Naive thymus-derived CD8-positive, alpha-beta T cell (primary cell): ENCODE measurements at regions not wholly inside any gene's neighbourhood (a gene's known extent, or its start where the extent isn't known, plus 50 kb on each side); places are given as distances from the start of the nearest gene placed in this dataset.

ENCODE experiments used
- ATAC-seq, 2 donors: fragments of 150-1000 bp; cut with Tn5 transposase in 1 of 2; sonication (Bioruptor Pico), chemical (Tn5 transposase) in 1 of 2; 1 replicate in 1 of 2; 2 replicates in 1 of 2; pipeline ENCODE4 v1.10.0; 2021; ENCODE audit warnings: mild to moderate bottlenecking in 2 of 2, moderate library complexity in 2 of 2
- POLR2A ChIA-PET: fragments of 350-600 bp; sonication (Branson Sonifier 250); formaldehyde crosslinking; loops from one replicate; lab custom pipeline; 2021; ENCODE audit warnings: antibody characterized with exemption; lab: Charles Lee
- DNase-seq, 10 donors: peaks; one replicate each; pipeline versions ENCODE4 v3.0.0 to v3.0.0-alpha.2; 2020 to 2022
- H3K27ac Mint-ChIP-seq, 10 donors: one replicate each; pipeline ENCODE4 v1.8.0; 2020 to 2022; ENCODE audit warnings: mild to moderate bottlenecking in 10 of 10, mixed read lengths in 10 of 10, moderate library complexity in 4 of 10, inconsistent platforms in 1 of 10
- H3K27me3 Mint-ChIP-seq, 5 donors: one replicate each; pipeline ENCODE4 v1.8.0; 2021 to 2022; ENCODE audit warnings: mixed read lengths in 5 of 5
- H3K36me3 Mint-ChIP-seq, 3 donors: one replicate each; pipeline ENCODE4 v1.8.0; 2020 to 2022; ENCODE audit warnings: mixed read lengths in 3 of 3, mild to moderate bottlenecking in 2 of 3, inconsistent platforms in 1 of 3
- H3K4me1 Mint-ChIP-seq, 4 donors: one replicate each; pipeline ENCODE4 v1.8.0; 2021 to 2022; ENCODE audit warnings: mixed read lengths in 4 of 4
- H3K4me3 Mint-ChIP-seq, 10 donors: one replicate each; pipeline ENCODE4 v1.8.0; 2020 to 2022; ENCODE audit warnings: mild to moderate bottlenecking in 10 of 10, mixed read lengths in 10 of 10, moderate library complexity in 6 of 10, inconsistent platforms in 1 of 10
- H3K9me3 Mint-ChIP-seq, 9 donors: one replicate each; pipeline ENCODE4 v1.8.0; 2020 to 2022; ENCODE audit warnings: mixed read lengths in 9 of 9, mild to moderate bottlenecking in 3 of 9, inconsistent platforms in 1 of 9, moderate library complexity in 1 of 9

DNA sequence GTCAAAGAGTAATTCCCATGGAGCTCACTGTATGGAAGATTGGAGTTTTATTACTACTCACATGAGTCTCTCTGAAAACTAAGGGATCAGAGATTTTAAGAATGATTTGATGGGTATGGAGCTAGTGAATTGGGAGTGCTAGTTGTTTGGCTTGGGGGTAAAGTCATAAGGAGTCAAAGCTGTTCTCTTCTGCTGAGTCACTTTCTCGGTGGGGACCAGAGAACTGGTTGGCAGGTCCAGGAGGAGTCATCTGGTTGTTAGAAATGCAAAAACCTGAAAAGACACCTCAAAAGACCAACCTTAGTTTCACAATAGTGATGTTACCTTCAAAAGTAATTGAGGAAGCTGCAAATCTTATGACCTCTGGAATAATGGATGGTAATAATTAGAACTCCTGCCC lies 355.4 kb downstream of the RPS4Y2 start:
- no peaks in the 10 kb centered on the region for H3K27me3 Mint-ChIP-seq
- peaks cover 0 to 7% (median 0%) of the 10 kb centered on the region in 3 donors for H3K36me3 Mint-ChIP-seq
- H3K27ac Mint-ChIP-seq = no peak overlapping the region
- DNase-seq (no peak), ATAC-seq (no peak)
- POLR2A ChIA-PET = no interaction called here
- H3K4me1 Mint-ChIP-seq = peaks cover 0 to 17% (median 7%) of the 10 kb centered on the region in 4 donors
- H3K9me3 Mint-ChIP-seq = peaks cover 0 to 10% (median 1%) of the 10 kb centered on the region in 9 donors
- H3K4me3 Mint-ChIP-seq = no peak overlapping the region

DNA sequence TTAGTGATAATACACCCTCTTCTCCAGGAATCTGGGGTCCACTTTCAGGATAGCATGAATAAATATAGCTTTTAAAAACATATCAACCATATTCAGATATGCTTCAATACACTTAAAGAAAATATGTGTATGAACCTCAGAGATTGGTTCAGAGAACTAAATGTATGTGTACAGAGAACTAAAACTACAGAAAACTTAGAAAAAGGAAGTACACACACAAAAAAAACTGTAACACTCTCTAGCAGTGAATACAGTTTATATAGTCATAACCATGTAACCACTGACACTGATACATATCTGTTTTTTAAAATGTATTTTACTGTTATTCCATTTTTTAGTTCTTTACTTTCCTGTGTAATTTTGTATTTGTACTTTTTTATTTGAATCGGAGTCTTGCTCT lies 365.2 kb downstream of the RPS4Y2 start:
- Mint-ChIP-seq H3K9me3 (no peaks in the 10 kb centered on the region), H3K4me3 (no peak overlapping the region), H3K27ac (no peak overlapping the region), H3K4me1 (peaks cover 0 to 15% (median 0%) of the 10 kb centered on the region in 4 donors), H3K27me3 (no peaks in the 10 kb centered on the region), H3K36me3 (no peaks in the 10 kb centered on the region)
- ATAC-seq = no peak
- DNase-seq = no peak
- POLR2A ChIA-PET = no interaction called here

DNA sequence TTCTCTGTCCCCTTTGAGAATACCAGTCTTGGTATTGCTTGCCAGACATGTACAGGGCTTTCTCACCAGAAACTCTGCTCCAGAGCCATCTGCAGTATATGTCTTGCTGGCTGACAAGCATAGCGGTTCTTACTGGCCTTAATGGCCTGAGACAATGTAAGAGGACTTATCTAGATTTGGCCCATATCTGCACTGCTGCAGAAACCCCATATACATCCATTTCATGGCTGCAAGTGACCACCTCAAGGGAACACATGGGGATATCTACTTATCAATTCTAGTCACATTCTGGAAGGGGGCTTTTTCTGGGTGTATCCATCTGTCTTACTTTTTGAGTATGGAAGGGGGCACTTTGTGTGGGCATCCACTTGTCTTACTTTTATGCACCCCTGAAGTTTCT lies 375.5 kb upstream of the RBMY1B start:
- no peaks in the 10 kb centered on the region for H3K36me3 Mint-ChIP-seq
- no peaks in the 10 kb centered on the region for H3K27me3 Mint-ChIP-seq
- DNase-seq (no peak), ATAC-seq (no peak)
- H3K4me3 Mint-ChIP-seq = no peak overlapping the region
- POLR2A ChIA-PET = no interaction called here
- H3K4me1 Mint-ChIP-seq = peaks cover 0 to 25% (median 5%) of the 10 kb centered on the region in 4 donors
- no peak overlapping the region for H3K27ac Mint-ChIP-seq
- no peaks in the 10 kb centered on the region for H3K9me3 Mint-ChIP-seq

DNA sequence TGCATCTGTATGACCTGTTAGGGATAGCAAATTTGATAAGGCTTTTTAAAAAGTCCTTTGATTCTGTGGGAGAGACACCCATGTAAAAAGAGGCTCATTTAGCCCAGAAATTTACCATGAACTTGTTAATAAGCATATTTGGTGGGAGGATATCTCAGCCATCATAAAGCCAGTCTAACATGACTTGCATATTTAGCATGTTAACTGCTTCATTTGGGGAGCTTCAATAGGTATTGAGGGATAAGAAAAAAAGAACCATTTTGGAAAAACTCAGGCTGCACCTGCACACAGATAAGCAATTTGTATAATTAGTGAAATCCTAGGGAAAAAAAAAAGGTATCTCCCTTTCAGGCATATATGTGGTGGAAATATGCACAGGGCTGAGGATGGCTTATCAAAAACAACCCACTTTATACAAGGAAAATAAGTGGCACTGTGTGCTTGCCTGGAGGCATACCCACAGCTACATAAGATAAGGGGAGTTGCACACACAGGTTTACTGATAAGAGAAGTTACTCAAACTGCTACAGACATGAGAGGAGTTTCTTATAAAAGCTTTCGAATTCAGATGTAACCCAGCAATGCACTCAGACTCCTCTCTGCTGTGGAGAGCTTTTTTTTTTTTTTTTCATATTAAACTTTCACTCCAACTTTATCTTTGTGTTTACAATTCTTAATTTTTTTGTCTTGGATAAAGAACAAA lies 372.9 kb upstream of the RBMY1B start:
- no peaks in the 10 kb centered on the region for H3K9me3 Mint-ChIP-seq
- peak overlapping the region in 2 of 10 donors; percentile 4 to 69 for H3K4me3 Mint-ChIP-seq
- peak overlapping the region in 2 of 10 donors; percentile 38 to 43 for H3K27ac Mint-ChIP-seq
- no peaks in the 10 kb centered on the region for H3K36me3 Mint-ChIP-seq
- H3K27me3 Mint-ChIP-seq = no peaks in the 10 kb centered on the region
- DNase-seq = no peak
- POLR2A ChIA-PET = no interaction called here
- no peak for ATAC-seq
- H3K4me1 Mint-ChIP-seq = peaks cover 0 to 25% (median 6%) of the 10 kb centered on the region in 4 donors

DNA sequence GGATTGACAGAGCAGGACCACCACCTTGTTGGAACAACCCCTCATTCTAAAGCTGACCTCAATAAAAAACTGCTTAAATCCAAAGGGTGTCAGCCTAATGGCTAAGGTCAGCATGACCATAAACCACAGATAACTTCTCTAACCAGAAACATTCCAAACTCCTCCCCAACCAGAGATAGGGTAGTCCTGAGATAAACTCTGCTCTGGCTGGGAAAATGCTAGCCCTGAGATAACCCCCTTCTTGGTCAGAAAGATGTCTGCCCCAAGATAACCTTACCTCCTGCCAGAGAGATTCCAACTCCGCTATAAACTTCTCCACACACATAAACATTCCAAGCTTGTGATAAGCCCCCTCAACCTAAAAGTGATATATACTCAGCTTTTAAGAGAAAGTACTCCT lies 364.8 kb upstream of the RBMY1B start:
- ATAC-seq = no peak
- Mint-ChIP-seq H3K9me3 (peaks cover 0 to under 1% (median 0%) of the 10 kb centered on the region in 9 donors), H3K4me3 (no peak overlapping the region), H3K27ac (no peak overlapping the region), H3K36me3 (no peaks in the 10 kb centered on the region), H3K4me1 (peaks cover 0 to 6% (median 1%) of the 10 kb centered on the region in 4 donors), H3K27me3 (no peaks in the 10 kb centered on the region)
- POLR2A ChIA-PET = no interaction called here
- DNase-seq = no peak

DNA sequence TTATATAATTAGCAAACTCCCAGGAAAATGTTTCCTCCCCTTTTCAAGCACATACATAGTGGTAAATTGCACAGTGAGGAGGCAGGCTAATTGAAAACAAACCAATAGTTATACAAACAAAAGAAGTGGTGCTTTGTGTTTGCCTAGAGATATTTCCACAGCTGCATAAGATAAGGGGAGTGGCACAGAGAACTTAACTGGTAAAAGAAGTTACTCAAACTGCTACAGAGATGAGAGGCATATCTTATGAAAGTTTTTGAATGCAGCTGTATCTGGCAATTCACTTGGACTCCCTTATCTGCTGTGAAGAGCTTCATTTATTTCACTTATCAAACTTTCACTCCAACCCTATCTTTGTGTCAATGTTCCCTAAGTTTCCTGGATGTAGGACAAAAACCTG lies 361.2 kb upstream of the RBMY1B start:
- ATAC-seq = no peak
- H3K36me3 Mint-ChIP-seq = peaks cover 0 to 5% (median 0%) of the 10 kb centered on the region in 3 donors
- H3K27ac Mint-ChIP-seq = no peak overlapping the region
- H3K9me3 Mint-ChIP-seq = peaks cover 0 to 17% (median 0%) of the 10 kb centered on the region in 9 donors
- H3K4me3 Mint-ChIP-seq = no peak overlapping the region
- POLR2A ChIA-PET = no interaction called here
- no peaks in the 10 kb centered on the region for H3K27me3 Mint-ChIP-seq
- peaks cover 0 to 4% (median 1%) of the 10 kb centered on the region in 4 donors for H3K4me1 Mint-ChIP-seq
- DNase-seq = no peak

DNA sequence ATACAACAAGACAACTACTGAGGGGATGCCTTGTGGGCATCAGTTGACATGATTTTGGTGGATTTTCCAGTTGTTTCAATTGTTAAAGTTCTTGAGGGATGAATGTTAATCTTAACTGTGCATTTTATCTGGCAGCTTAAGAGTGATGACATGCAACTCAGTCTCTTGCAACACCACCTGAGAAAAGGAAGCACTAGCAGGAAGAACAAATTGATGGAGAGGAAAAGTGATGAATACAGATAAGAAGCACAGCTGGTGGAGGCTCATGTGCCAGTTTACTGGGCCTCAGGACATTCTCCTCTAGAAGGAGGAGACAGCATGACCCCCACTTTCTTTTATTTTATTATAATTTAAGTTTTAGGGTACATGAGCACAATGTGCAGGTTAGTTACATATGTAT lies 341.3 kb upstream of the RBMY1B start:
- no peaks in the 10 kb centered on the region for H3K36me3 Mint-ChIP-seq
- POLR2A ChIA-PET = no interaction called here
- no peak for ATAC-seq
- H3K27ac Mint-ChIP-seq = no peak overlapping the region
- peaks cover 2 to 4% (median 2%) of the 10 kb centered on the region in 4 donors for H3K4me1 Mint-ChIP-seq
- H3K9me3 Mint-ChIP-seq = peaks cover 0 to 23% (median 0%) of the 10 kb centered on the region in 9 donors
- H3K4me3 Mint-ChIP-seq = no peak overlapping the region
- DNase-seq = no peak
- no peaks in the 10 kb centered on the region for H3K27me3 Mint-ChIP-seq

DNA sequence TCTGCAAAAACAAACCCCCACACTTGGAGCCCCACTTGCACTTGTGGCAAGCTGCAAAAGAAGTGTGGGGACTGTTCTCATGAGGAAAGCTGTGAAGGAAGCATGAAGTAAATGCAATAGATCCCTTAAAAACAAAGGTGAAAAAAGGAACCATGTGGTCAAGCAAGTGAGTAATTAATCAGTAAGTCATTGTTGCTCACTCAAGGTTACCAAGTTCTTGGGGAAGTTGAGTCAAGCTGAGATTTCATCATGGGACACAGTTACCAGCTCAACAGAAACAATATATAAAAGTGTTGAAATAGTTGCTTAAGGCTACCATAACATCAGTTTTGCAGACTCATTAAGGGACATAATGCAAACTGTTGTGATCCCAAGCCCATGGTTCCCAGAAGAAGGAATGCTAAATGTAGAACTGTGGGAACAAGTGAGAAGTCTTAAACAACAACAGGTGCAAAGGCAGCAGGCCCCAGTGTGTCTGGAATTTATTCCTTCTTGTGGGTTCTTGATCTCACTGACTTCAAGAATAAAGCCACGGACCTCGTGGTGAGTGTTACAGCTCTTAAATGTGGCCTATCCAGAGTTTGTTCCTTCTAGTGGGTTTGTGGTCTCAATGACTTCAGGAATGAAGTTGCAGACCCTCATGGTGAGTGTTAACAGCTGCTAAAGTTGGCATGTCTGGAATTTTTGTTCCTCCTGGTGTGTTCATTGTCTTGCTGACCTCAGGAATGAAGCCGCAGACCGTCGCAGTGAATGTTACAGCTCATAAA lies 336.3 kb upstream of the RBMY1B start:
- POLR2A ChIA-PET = no interaction called here
- no peak for DNase-seq
- ATAC-seq = no peak
- peaks cover 0 to 11% (median 0%) of the 10 kb centered on the region in 9 donors for H3K9me3 Mint-ChIP-seq
- no peaks in the 10 kb centered on the region for H3K27me3 Mint-ChIP-seq
- H3K36me3 Mint-ChIP-seq = no peaks in the 10 kb centered on the region
- H3K4me1 Mint-ChIP-seq = peaks cover 0 to 21% (median 5%) of the 10 kb centered on the region in 4 donors
- H3K4me3 Mint-ChIP-seq = no peak overlapping the region
- no peak overlapping the region for H3K27ac Mint-ChIP-seq

DNA sequence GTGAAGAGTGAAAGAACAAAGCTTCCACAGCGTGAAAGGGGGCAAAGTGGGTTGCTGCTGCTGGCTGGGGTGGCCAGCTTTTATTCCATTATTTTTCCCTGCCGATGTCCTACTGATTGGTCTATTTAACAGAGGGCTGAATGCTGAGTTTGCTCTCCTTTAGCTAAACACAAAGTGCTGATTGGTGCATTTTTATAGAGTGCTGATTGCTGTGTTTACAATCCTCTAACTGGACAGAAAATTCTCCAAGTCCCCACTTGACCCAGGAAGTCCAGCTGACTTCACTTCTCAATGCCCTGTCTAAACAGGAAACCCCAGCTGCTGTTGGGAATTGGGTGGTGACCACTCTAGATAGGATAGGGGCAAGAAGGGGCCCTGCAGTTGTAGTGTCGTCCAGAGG lies 335.6 kb upstream of the RBMY1B start:
- POLR2A ChIA-PET = no interaction called here
- Mint-ChIP-seq H3K27me3 (no peaks in the 10 kb centered on the region), H3K4me3 (no peak overlapping the region), H3K36me3 (no peaks in the 10 kb centered on the region), H3K9me3 (peaks cover 0 to 11% (median 0%) of the 10 kb centered on the region in 9 donors), H3K4me1 (peaks cover under 1 to 27% (median 9%) of the 10 kb centered on the region in 4 donors), H3K27ac (no peak overlapping the region)
- ATAC-seq (no peak), DNase-seq (no peak)

DNA sequence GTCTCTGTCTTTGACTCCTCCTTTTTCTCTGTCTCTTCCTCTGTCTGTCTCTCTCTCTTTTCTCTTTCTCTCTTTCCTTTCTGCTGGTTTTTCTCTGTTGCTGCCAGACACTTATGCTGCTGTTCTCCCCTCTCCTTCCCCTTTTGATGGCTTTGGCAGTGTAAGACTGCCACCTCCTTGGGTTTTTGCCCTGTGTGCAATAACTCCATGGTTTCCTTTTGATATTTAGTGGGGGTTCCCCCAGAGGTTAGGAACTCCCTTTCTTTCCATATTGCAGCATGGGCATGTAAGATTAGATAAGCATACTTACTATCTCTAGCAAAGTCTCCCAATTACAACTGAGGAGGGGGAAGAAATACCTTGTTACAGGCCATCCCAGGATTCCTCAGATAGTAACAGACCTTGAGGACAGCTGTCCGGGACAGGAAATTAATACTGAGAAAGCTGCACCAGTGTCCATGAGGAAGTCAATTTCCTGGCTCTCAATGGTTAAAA lies 333.8 kb upstream of the RBMY1B start:
- POLR2A ChIA-PET = no interaction called here
- Mint-ChIP-seq H3K4me3 (no peak overlapping the region), H3K27me3 (no peaks in the 10 kb centered on the region)

DNA sequence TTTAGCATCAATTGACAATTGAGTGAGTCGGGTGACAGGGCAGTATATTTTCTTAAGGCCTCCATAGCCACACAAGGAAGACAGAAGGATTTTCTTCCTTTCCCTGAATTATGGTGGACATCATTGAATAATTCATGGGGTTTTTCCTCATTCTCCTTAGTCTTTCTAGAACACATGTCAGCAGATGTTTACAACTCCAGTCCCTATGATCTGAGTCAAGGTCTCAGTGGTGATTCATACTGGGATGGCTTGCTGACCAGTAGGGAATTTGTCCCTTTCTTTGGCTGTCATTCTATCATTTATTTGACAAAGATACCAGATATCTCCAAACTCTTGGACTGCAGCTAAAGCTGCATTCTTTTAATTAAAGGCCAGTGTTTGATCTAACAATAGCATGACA lies 332.9 kb upstream of the RBMY1B start:
- H3K4me1 Mint-ChIP-seq = peaks cover 7 to 33% (median 12%) of the 10 kb centered on the region in 4 donors
- no peak overlapping the region for H3K27ac Mint-ChIP-seq
- H3K27me3 Mint-ChIP-seq = no peaks in the 10 kb centered on the region
- no peaks in the 10 kb centered on the region for H3K36me3 Mint-ChIP-seq
- POLR2A ChIA-PET = interaction anchor here (0.7 kb wide), 1 partner anchor 13 kb away, joined by 3 read pairs; no protein-coding TSS in a partner anchor
- ATAC-seq = no peak
- no peak for DNase-seq
- H3K4me3 Mint-ChIP-seq = no peak overlapping the region
- no peaks in the 10 kb centered on the region for H3K9me3 Mint-ChIP-seq

More for the DNA sequence above, 333.8 kb upstream of the RBMY1B start:
- Mint-ChIP-seq H3K4me1 (peaks cover 7 to 33% (median 12%) of the 10 kb centered on the region in 4 donors), H3K36me3 (no peaks in the 10 kb centered on the region), H3K9me3 (peaks cover 0 to 4% (median 0%) of the 10 kb centered on the region in 9 donors), H3K27ac (peak overlapping the region in 2 of 10 donors; percentile 15 to 30)
- DNase-seq (no peak), ATAC-seq (no peak)

DNA sequence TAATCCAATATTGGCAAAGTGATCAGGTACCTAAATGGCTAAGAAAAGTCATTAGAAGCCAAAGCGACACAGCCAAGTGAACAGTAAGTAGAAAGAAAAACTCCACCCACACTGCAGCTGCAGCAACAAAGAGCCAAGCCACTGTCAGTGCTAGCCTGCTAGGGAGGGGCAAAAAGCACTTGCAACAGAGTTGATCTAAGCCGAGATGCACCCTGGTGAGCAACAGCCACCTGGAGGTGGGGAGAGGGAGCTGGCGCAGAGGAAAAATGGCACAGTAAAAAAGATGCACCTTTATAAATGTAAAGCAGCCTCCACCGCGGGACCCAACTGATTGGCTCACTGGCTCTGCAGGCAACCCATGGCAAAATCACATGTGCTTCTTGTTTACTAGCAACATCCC lies 330.2 kb upstream of the RBMY1B start:
- Mint-ChIP-seq H3K36me3 (no peaks in the 10 kb centered on the region), H3K4me1 (peaks cover 13 to 46% (median 19%) of the 10 kb centered on the region in 4 donors), H3K27ac (peak overlapping the region in 4 of 10 donors; percentile 25 to 76 (median 50)), H3K27me3 (no peaks in the 10 kb centered on the region), H3K9me3 (no peaks in the 10 kb centered on the region), H3K4me3 (peak overlapping the region in 4 of 10 donors; percentile 30 to 54 (median 39))
- ATAC-seq (peak; percentile 100), DNase-seq (peak in 7 of 10 donors; percentile 7 to 76 (median 38))
- POLR2A ChIA-PET = interaction anchor here (1.0 kb wide), 1 partner anchor 21 kb away, joined by 3 read pairs; no protein-coding TSS in a partner anchor

DNA sequence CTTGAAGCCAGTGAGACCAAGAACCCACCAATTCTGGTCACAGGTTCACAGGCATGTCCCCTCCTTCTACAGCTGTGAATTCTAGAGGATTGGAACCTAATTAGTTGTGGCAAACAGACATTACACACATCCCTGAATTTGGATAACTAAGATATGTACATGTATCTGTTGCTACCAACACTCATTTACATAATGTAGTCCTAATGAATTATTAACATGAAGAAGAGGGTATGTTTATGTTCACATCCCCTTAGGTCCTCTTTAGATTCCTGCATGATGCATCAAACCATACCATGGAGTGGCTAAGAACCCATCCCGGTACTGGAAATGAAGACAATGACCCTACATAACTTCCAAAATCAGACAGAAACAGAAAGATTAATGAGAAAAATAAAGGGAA lies 326.9 kb upstream of the RBMY1B start:
- DNase-seq (no peak), ATAC-seq (no peak)
- H3K4me3 Mint-ChIP-seq = no peak overlapping the region
- H3K9me3 Mint-ChIP-seq = no peaks in the 10 kb centered on the region
- peak overlapping the region in 4 of 10 donors; percentile 25 to 60 (median 33) for H3K27ac Mint-ChIP-seq
- peaks cover 7 to 37% (median 19%) of the 10 kb centered on the region in 4 donors for H3K4me1 Mint-ChIP-seq
- POLR2A ChIA-PET = no interaction called here
- no peaks in the 10 kb centered on the region for H3K27me3 Mint-ChIP-seq
- H3K36me3 Mint-ChIP-seq = no peaks in the 10 kb centered on the region
